ENCODE measurements at regions not wholly inside any gene's neighbourhood (a gene's known extent, or its start where the extent isn't known, plus 50 kb on each side); places are given as distances from the start of the nearest gene placed in this dataset.

DNA sequence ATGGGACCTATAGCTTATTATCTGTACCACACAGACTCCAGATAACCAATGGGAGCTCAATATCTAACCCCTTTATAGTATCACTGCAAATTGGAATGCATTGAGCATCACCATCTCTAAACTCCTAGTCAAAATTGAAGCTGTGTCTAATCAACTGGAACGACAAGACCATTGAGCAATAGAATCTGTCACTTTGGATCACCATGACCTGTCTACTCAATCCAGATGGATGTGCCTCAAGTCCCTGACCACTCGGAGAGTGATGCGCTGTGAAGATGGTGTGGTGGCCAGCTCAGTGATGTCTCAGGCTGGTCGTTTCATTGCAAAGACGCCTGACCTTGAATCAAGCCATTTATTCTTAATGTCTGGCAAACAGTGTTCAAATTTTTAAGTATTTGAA lies 160.5 kb downstream of the SEMA6D start:
- TF ChIP-seq TAF1 (IDR thresholded peaks at IDR 0.05; ENCODE audit: low read depth, low read length) (no peak), POLR2A (IDR thresholded peaks at IDR 0.05; ENCODE audit: low read depth, low read length) (no peak), POLR2AphosphoS5 (IDR thresholded peaks at IDR 0.05; ENCODE audit: low read depth, low read length) (no peak)

Measured in GM12891 (cell line).